HG02884 (cell line): ENCODE measurements at regions not wholly inside any gene's neighbourhood (a gene's known extent, or its start where the extent isn't known, plus 50 kb on each side); places are given as distances from the start of the nearest gene placed in this dataset.

Source experiments
- ATAC-seq: cut with Tn5 transposase; IDR thresholded peaks from one replicate; pipeline ENCODE4 v1.9.1; 2021; ENCODE audit warnings: mild to moderate bottlenecking, moderate library complexity; ENCODE audit not compliant: unreplicated experiment

DNA sequence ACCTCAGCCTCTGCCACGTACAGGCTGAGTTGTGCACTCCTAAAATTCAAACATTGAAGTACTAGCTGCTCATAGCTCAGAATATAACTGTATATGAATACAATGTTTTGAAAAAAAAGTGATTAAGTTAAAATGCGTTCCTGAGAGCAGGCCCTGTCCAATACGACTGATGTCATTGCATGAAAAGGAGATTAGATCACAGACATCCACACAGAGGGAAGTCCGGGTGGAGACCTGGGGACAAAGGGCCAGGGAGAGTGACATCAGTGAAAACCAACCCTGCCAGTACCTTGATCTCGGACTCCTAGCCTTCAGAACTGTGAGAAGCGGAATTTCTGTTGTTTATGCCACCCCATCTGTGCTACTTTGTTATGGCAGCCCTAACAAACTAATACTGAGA, 311.4 kb upstream of the NR2F2 start:
- ATAC-seq, result no peak

DNA sequence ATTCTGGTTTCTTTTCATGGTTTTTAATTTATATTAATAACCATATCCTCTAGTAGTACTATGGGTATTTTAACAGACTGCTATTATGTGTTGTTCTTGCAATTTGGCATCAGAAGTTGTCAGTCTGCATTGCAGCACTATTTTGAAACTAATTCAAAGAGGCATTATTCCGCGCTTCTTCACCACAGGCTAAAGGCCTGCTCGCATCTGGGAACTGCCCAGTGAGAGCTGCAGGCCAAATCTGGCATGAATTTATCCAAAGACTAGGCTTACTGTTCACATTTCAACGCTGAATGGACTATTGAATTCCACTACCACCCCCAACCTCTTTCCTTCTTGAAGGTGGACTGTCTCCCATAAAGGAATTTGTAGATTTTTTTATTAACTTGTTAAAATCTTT, 310.4 kb upstream of the NR2F2 start:
- ATAC-seq, result no peak

DNA sequence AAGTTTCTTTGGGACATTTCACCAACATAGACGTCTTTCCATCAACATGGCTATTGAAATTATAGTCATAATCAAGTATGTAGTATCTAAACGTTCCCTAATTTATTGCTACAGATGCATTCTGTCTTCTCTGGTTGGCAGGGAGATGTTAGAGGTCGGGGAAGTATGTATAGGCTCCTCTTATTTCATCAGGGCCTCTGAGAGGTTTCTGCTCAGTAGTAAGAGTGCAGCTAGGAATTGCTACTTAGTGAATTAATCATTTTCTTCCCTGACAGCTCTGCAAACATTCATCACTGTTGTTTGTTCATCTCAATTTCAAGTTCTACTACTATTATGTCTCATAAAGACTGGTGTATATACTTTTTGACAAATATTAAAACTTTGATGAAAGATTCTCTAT, 309.7 kb upstream of the NR2F2 start:
- ATAC-seq, result no peak

DNA sequence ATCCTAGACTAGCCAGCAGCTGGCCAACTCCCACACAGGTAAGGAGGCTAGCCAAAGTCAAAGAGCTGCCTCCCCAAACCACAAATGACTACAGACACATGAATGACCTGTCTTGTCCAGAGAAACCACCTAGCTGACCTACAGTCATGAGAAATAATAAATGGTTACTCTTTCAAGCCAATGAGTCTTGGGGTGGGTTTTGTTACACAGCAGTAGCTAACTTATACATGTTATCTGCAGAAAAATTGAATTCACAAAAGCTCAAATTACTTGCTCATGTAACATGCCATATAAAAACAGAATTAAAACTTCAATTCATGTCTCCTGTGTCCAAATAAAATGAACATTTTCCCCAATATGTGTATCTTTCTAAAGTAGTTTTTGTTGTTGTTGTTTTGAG, 307.4 kb upstream of the NR2F2 start:
- no peak for ATAC-seq

DNA sequence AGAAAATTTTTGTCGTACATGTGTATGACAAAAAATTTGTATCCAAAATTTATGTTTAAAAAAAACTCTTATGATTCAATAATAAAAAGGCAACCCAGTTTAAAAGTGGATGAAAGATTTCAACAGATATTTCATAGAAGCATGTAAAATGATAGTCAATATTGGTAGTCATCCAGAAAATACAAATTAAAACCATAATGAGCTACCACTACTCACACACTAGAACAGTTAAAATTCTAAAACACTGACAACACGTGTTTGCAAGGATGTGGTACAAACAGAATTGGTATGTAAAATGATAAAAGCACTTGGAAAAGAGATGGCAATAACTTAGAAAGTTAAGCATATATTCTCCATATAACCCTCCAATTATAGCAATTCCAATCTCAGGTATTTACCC, 303.0 kb upstream of the NR2F2 start:
- ATAC-seq, result no peak

DNA sequence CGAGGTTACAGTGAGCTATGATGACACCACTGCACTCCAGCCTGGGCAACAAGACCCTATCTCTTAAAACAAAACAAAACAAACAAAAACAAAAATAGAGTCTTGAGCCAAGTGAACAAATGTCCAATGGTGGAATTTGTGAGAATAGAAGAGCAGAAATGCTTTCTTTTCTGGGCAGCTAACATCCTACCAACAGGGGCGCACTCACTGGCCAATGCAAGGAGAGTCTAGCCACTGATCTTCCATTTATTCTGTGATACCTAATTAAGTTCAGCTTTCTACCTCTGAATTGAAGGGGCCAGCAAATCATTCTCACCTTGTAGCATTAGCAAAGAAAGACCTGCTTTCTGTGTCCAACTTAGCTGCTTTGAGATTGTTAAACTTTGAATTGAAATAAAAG, 301.9 kb upstream of the NR2F2 start:
- no peak for ATAC-seq

DNA sequence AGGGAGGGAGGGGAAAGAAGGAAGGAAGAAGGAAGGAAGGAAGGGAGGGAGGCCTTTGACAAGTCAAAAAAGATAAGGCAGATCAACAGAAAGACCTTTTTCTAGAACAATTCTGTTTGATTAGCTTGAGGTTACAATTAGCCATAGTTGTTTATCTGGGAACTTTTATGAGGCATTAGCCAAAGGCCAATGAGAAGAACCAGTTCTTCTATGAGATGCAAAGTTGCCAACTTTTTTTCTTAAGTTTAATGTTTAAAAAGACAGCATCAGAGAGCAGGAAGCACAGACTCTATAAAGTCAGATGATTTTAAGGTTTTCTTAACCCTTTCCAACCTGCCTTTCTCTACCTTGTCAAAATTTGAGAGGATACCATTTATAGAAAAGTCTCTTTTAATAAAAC, 301.3 kb upstream of the NR2F2 start:
- no peak for ATAC-seq

DNA sequence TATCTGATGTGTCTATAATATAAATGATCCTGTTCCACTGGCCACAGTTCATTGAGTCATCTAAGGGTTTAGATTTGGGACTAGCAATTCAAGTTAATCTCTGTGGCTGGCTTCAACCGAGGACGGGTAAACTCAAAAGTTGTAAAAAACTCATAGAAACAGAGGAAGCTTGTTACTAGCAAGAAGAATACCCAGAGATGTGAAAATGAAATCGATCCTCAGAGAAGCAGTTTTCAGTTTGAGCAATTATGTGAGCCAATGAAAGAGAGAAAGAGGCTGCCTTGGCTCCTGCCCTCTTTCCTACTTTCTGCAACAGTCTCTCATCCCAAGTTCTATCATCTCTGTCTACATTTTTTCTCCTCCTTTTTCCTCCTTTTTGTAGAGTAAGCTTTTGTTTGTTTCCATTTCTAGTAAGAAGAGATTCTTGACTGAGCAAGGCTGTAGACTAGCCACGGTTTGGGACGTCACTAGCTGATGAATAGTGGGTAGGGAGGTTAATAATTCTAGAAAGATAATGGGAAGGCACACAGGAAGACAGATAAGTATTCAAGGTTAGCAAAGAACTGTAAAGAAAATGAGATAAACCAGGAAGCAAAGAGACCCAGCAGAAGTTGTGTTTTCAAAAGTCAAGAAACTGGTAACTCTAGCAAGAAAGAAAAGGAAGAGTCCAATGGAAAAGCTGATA, 298.9 kb upstream of the NR2F2 start:
- no peak for ATAC-seq

DNA sequence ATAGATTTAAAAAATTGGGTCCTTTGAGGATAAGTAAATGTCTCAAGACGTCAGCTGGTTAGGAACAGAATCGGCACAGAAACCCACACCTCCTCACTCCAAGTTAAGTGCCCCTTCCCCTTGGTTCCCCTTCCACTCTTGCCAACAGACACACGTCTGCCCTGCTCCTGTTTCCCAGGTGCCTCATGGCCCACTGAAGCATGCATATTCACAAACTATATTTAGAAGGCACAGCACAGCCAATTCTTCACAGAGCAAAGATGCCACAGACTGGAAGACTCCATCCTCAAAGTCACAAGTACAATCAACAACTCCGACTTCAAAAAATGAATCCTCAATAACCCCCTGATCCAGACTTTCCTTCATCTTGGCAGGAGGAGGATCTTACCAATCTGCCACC, 295.4 kb upstream of the NR2F2 start:
- ATAC-seq, result no peak

DNA sequence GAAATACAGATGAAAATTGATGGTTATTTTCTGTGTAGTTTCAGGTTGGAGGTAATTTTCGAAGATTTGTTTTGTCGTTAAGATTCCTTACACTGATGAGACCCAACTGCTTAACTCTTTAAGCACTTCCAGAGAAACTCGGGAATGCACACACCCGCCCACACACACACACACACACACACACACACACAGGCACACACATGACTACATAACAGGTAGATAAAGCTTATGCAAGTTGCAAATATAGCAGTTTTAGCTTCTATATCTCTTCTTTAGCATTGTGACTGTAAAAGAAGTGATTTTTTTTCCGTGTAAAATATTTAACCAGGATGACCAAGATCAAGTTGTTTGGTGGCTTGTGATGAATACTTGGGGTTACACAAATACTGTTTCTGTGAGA, 294.9 kb upstream of the NR2F2 start:
- no peak for ATAC-seq

DNA sequence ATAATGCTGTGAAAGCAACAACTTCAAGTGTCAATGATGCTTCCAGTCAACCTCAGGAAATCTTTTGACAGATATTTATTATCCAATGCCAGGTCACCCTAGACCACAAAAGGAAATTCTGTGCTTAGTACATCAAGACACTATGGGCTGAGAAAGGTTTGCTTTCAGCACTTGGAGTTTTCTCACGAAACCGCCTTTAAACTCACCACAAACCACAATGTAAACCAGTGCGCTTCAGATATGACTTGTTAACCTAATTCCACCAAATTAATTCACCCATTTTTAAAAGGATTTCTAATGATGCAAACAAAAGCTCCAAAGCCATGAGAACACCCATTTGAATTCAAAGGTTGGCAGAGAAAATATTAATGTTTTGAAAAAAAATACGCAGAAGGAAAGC, 292.9 kb upstream of the NR2F2 start:
- ATAC-seq, result peak; percentile 74

DNA sequence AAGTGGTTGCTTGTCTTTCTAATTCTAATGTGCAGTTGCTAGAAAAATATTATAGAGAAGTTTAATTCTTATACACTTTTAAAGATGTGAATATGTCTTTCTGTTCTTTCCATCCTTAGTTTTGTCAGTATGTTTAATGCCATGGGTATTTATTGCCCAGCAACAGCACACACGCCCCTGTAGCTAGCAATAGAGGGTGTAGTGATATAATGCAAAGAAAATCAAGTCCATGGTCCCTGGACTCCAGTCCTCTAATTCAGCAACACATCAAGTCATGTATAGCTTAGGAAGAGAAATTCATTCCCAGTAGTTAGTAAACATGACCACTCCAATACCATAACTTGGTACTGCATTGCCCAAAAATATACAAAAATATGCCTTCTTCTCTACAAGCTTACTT, 292.4 kb upstream of the NR2F2 start:
- ATAC-seq, result no peak

DNA sequence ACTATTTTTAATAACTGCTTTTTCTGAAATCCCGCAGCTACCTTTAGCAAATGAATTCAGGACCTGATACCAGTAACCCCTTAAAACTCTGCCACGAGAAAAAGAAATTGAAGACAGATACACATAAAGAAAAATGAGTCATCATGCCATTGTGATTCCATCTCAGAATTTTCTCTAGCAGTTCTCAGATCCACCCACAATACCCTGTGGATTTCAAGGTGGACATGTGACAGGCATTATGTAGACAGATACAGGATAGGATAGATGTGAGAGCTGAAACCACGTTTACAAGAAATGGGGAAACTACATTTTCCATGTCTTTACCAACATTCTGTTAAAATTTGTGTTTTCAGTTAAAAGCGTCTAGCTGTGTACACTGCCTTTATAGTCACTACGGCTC, 291.9 kb upstream of the NR2F2 start:
- ATAC-seq, result peak; percentile 34

DNA sequence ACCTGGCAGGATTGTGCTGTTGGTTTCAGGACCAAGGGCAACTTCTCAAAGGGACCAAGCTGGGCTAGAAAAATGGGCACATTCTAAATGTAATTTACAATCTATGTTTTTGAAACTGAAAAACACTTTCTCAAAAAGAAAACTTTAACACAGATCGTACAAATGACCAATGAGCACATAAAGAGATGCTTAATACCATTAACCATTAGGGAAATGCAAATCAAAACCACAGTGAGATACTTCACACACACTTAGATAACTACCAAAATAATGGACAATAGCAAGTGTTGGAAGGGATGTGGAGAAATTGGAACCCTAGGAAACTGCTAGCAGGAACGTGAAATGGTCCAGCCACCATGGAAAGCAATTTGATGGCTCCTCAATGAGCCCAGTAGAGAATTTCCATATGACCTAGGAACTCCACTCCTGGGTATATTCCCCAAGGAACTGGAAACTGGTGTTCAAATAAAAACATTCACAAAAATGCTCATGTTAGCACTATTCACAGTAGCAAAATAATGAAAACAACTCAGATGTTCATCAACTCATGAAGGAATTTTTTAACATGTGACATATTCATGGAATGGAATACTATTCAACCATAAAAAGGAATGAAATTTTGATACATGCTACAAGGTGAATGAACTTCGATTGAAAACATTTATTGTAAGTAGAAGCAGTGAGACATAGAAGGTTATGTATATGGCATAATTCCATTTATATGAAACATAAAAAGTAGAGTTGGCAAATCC, 288.3 kb upstream of the NR2F2 start:
- ATAC-seq, result no peak

DNA sequence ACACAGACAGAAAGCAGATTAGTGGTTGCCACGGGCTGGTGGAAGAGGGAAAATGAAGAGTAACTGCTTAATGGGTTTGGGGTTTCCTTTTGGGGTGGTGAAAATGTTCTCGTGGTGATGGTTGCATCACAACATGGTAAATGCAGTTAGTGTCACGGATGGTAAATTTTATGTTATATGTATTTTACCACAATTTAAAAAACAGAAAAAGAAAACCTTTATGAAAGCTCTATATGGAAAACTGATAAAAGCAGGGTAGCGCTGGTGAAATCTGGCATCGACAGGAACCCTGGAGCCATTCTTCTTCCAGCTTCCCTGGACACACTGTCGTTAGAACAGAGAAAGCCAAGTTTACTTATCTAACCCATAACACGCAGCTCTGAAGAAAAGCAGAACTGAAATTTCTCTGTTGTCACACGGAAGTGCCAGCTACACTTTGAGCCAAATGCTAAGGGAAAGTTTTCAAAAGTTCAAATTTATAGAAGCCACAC, 287.7 kb upstream of the NR2F2 start:
- peak; percentile 76 for ATAC-seq

DNA sequence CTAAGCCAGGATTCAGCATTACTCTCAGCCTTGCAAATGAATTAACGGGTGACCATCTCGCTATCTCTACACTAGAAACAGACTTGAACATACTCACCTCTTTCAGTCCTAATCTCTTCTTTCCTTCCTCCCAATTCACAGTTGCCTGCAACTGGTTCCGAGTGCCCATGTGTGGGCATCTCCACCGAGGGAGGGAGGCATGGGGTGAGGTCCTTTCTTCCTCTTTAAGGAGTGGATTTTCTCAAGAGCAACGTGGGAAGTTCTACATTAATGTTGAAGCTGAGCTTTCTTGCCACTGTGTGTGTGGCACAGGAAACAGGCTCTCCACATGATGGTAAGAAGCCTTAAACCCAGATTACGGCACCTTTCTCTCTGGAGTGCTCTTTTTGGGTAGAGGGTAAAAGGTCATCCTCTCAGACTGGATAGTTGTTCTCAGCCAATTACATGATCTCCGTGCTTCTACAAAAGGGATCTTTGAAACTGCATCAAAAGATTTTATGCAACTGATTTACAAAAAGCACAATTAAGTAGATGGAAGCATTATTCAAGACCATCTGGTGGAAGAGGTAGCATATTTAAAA, 286.8 kb upstream of the NR2F2 start:
- ATAC-seq, result no peak

DNA sequence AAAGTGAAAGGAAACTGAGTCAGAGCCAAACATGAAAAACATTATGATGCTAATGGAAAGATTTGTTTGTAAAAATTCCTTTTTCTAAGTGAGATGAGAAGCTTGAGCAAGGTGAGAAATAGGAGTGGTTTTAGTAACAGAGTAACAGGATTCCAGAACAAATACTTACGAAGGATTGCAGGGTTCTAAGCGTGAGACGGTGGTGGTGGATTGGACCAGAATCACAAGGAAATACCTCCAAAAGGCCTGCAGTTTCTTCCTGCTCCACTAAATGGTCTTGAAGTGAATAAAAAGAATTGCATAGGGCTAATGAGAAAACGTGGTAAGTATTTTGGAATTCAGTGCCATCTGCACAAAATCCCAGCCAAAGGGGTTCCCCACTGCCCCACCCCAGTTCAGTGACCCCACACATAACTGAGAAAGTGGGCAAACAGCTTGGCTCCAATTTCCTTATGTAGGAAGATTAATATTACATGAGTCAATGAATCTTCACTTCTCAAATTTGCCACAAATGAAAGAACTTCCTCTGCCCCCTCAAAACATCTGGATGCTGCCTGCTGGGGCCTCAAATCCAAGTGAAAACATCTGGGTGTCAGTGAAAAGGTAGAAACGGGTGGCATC, 283.8 kb upstream of the NR2F2 start:
- ATAC-seq, result no peak

DNA sequence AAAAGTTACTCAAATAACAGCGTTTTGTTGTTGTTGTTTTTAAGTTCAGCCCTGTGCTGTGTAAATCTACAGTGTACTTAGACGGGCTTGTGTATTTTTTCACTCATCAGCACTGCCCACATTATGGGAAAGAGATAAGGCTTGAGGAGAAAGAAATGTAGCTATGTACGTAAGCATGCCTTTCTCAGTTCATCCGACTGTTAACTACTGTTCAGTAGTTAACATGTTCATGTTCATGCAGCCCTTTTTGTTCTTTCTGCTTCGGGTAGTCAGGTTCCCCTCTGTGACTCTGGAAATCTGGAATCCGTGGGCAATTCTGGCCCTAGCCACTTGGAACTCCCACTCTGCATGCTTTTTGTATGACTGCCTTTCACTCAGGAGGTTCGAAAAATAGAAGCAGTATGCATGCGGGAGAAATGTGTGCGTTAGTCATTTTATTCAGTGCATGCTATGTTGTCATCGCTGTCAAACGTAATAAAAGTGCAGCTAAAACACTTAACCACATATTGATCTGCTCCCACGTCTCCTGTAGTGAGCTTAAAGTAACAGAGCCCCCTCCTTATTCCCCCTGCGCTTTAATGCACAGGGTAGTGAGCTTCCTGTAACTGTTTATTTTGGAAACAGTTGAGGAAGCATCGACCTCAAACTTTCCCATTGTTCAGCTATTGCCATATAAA, 283.1 kb upstream of the NR2F2 start:
- ATAC-seq, result no peak

DNA sequence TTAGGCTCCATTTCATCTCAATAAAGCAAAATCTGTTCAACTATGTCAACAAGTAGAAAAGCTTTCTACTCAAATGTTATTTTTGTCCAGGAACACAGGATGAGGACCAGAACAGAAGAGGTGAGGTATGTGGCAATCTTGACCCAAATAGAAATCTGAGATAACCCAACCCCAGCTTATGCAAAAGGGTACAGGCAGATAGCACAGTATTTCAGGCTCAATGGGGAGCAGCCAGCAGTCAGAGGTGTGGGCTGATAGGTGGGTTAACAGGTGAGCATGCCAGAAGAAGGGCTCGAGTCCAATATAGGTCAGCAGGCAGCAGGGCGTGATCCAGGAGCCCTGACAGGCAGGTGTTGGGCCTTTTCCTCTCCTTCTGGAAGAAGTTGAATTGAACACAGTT, 281.2 kb upstream of the NR2F2 start:
- ATAC-seq, result no peak

DNA sequence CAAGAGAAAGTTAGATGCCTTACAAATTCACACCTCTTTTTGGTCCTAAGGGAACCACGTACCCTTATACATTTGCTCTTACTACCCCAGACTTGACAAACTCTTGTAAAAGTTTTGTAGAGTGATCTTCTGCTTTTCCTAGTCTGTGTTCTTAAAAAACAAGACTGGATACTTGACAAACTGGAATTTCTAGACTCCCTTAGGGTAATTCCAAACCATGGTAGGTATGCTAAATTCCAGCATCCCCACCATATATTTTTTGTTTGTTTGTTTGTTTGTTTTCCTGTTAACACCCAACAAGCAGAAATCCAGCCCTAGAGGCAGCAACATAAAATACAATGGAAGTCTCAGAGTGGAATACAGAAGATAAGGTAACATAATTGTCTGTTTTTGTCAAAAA, 280.7 kb upstream of the NR2F2 start:
- ATAC-seq, result no peak

DNA sequence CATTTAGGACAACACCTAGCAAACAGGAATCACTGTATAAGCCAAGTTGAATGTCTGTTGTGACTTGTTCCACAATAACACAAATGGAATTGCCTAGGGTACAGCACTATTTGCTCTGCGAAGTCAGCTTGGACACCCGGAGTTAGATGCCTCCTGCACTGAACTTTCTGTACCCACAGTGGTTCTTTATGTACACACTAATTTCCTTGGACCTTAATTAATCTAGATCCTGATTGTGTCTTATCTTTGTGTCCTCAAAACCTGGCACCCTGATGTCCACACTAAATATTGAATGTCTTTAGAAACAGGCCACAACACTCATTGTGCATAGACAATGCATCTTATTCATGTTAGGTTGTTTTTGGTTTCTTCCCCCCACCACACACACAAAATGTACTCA, 278.9 kb upstream of the NR2F2 start:
- ATAC-seq, result no peak
